ENCODE measurements at regions not wholly inside any gene's neighbourhood (a gene's known extent, or its start where the extent isn't known, plus 50 kb on each side); places are given as distances from the start of the nearest gene placed in this dataset.

DNA sequence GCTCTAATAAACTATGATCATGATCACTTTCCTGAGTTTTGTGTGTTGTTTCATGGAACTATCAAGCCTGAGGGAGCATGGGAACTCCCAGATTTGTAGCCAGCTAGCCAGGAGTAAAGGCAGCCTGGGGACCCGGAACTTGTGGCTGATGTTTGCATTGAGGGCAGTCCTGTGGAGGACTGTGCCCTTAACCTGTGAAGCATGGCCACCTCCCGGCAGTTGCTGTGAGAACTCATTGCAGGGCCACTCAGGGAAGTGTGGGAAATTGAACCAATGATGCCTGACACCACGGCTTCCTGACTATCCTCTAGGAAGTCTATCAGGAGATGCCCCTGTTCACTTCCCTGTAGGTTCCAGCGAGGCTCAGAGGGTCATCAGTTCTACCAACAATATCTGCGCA lies 250.6 kb downstream of the DAD1 start:
- no peak for TF ChIP-seq POLR2A (IDR thresholded peaks at IDR 0.05; ENCODE audit: low read depth, low read length)
- no peak for TF ChIP-seq FOS (IDR thresholded peaks at IDR 0.05; ENCODE audit: low read depth, low read length)

Data from IMR-90 (cell line).